DOHH2 (cell line): ENCODE measurements at regions not wholly inside any gene's neighbourhood (a gene's known extent, or its start where the extent isn't known, plus 50 kb on each side); places are given as distances from the start of the nearest gene placed in this dataset.

ENCODE experiments used
- EZH2phosphoT487 ChIP-seq: fragments of 200-600 bp; sonication (generic); IDR thresholded peaks from 2 replicates; pipeline ENCODE4 v1.6.1; 2017; ENCODE audit warnings: borderline replicate concordance, mild to moderate bottlenecking, antibody characterized with exemption, low read length, moderate library complexity, mixed read lengths
- TF ChIP-seq, protein P1 (sequence below): fragments of 200-600 bp; sonication (generic); IDR thresholded peaks from one replicate; pipeline ENCODE4 v1.5.1; 2014; ENCODE audit warnings: antibody characterized with exemption, mild to moderate bottlenecking, low read depth, low read length; ENCODE audit not compliant: poor library complexity, severe bottlenecking

DNA sequence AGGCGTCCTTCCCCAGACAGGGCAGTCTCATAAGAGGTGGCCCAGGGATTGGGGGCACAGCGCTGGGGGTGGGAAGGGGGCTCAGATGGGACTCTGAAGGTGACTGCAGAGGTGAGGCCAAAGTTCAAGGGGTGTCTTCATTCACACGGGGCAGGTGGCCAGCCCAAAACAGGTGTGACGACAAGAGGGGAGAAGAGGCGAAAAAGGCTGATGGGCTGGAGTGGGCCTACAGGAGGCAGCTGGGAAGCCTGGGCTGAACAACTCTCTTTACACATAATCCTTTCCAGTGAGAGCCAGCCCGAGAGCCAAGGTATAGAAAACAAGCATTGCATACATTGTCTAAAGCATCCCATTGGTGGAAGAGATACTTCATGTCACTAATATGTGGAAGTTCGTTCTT, 130.9 kb upstream of the ASB18 start:
- TF ChIP-seq, protein P1, sequence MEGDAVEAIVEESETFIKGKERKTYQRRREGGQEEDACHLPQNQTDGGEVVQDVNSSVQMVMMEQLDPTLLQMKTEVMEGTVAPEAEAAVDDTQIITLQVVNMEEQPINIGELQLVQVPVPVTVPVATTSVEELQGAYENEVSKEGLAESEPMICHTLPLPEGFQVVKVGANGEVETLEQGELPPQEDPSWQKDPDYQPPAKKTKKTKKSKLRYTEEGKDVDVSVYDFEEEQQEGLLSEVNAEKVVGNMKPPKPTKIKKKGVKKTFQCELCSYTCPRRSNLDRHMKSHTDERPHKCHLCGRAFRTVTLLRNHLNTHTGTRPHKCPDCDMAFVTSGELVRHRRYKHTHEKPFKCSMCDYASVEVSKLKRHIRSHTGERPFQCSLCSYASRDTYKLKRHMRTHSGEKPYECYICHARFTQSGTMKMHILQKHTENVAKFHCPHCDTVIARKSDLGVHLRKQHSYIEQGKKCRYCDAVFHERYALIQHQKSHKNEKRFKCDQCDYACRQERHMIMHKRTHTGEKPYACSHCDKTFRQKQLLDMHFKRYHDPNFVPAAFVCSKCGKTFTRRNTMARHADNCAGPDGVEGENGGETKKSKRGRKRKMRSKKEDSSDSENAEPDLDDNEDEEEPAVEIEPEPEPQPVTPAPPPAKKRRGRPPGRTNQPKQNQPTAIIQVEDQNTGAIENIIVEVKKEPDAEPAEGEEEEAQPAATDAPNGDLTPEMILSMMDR, result no peak
- no peak for TF ChIP-seq EZH2phosphoT487
